IMR-90 (cell line): ENCODE measurements at regions not wholly inside any gene's neighbourhood (a gene's known extent, or its start where the extent isn't known, plus 50 kb on each side); places are given as distances from the start of the nearest gene placed in this dataset.

Experiments
- ATAC-seq: fragments of 200-7000 bp; cut with Tn5 transposase; 2 replicates; pipeline ENCODE4 v1.9.1; 2020; ENCODE audit warnings: low read depth, mild to moderate bottlenecking, moderate library complexity
- BruUV-seq: library from RNA; stranded (reverse); fragments of 400-500 nt; replicated peaks from 2 replicates; lab custom pipeline; 2021; lab: Mats Ljungman, UMichigan
- CTCF ChIA-PET: fragments of 300-600 bp; formaldehyde crosslinking; extraction: SDS; loops from one replicate; lab custom pipeline; 2021; ENCODE audit warnings: antibody characterized with exemption; lab: Yijun Ruan, JAX
- POLR2A ChIA-PET: fragments of 300-600 bp; sonication (Branson Sonifier 250); formaldehyde crosslinking; loops from one replicate; lab custom pipeline; 2022; ENCODE audit warnings: antibody characterized with exemption; ENCODE audit not compliant: unreplicated experiment; lab: Charles Lee
- DNase-seq: peaks from one replicate; pipeline ENCODE4 v3.0.0; 2013
- H2AFZ ChIP-seq: replicated peaks from 2 replicates; pipeline ENCODE3; 2013; ENCODE audit warnings: low read length, mild to moderate bottlenecking; ENCODE audit not compliant: poor library complexity
- H2AK5ac ChIP-seq: 2 replicates; pipeline ENCODE4 v1.6.1; 2013; ENCODE audit warnings: low read depth, low read length, inconsistent platforms
- H2AK9ac ChIP-seq: replicated peaks from 2 replicates; pipeline ENCODE3; 2013; ENCODE audit warnings: mild to moderate bottlenecking, low read depth, low read length, moderate library complexity; ENCODE audit not compliant: poor library complexity
- H2BK120ac ChIP-seq: 2 replicates; pipeline ENCODE4 v1.6.1; 2013; ENCODE audit warnings: low read depth, low read length, inconsistent platforms
- H2BK15ac ChIP-seq: 3 replicates; pipeline ENCODE4 v1.6.1; 2013; ENCODE audit warnings: low read depth, low read length, inconsistent platforms
- H2BK20ac ChIP-seq: 2 replicates; pipeline ENCODE4 v1.6.1; 2013; ENCODE audit warnings: low read depth, mild to moderate bottlenecking, inconsistent platforms, low read length, moderate library complexity
- H2BK5ac ChIP-seq: 2 replicates; pipeline ENCODE4 v1.6.1; 2013; ENCODE audit warnings: mild to moderate bottlenecking, low read depth, low read length, inconsistent platforms; ENCODE audit not compliant: poor library complexity, severe bottlenecking
- H3K14ac ChIP-seq: replicated peaks from 2 replicates; pipeline ENCODE4 v1.6.1; 2013; ENCODE audit warnings: low read depth, low read length, inconsistent platforms
- H3K18ac ChIP-seq: 2 replicates; pipeline ENCODE4 v1.6.1; 2013; ENCODE audit warnings: low read depth, low read length, control low read depth
- H3K23ac ChIP-seq: 2 replicates; pipeline ENCODE4 v1.6.1; 2013; ENCODE audit warnings: low read depth, low read length, inconsistent platforms
- H3K27ac ChIP-seq: 2 replicates; pipeline ENCODE4 v1.5.1; 2013; ENCODE audit warnings: mild to moderate bottlenecking, control low read depth, low read length; ENCODE audit not compliant: insufficient read depth
- H3K27me3 ChIP-seq: 2 replicates; pipeline ENCODE4 v1.6.1; 2013; ENCODE audit warnings: low read length; ENCODE audit not compliant: control insufficient read depth, insufficient read depth
- H3K36me3 ChIP-seq: 2 replicates; pipeline ENCODE4 v1.6.1; 2013; ENCODE audit warnings: low read length, mixed read lengths; ENCODE audit not compliant: control insufficient read depth, insufficient read depth
- H3K4ac ChIP-seq: 2 replicates; pipeline ENCODE4 v1.6.1; 2013; ENCODE audit warnings: low read depth, low read length, inconsistent platforms
- H3K4me1 ChIP-seq: 2 replicates; pipeline ENCODE4 v1.6.1; 2013; ENCODE audit warnings: low read length, mixed read lengths; ENCODE audit not compliant: control insufficient read depth, insufficient read depth
- H3K4me2 ChIP-seq: 2 replicates; pipeline ENCODE4 v1.6.1; 2013; ENCODE audit warnings: low read depth, mild to moderate bottlenecking, control low read depth, low read length, moderate library complexity
- H3K4me3 ChIP-seq: 2 replicates; pipeline ENCODE4 v1.5.1; 2013; ENCODE audit warnings: low read depth, mild to moderate bottlenecking, control low read depth, low read length, moderate library complexity; ENCODE audit not compliant: insufficient read depth
- H3K56ac ChIP-seq: 2 replicates; pipeline ENCODE4 v1.6.1; 2013; ENCODE audit warnings: low read length, inconsistent platforms; ENCODE audit not compliant: insufficient read depth; ENCODE audit errors: extremely low read depth
- H3K79me1 ChIP-seq, 2 experiments: 2 replicates each; pipeline ENCODE4 v1.6.1; 2013; ENCODE audit warnings: low read length in 2 of 2, inconsistent platforms in 1 of 2, low read depth in 1 of 2
- H3K9ac ChIP-seq: 2 replicates; pipeline ENCODE4 v1.6.1; 2013; ENCODE audit warnings: low read depth, low read length, control low read depth
- H3K9me1 ChIP-seq: 2 replicates; pipeline ENCODE4 v1.6.1; 2013; ENCODE audit warnings: low read length, inconsistent platforms; ENCODE audit not compliant: insufficient read depth
- H3K9me3 ChIP-seq: 2 replicates; pipeline ENCODE4 v1.6.1; 2013; ENCODE audit warnings: low read length; ENCODE audit not compliant: control insufficient read depth, insufficient read depth
- H4K20me1 ChIP-seq: 2 replicates; pipeline ENCODE4 v1.6.1; 2013; ENCODE audit warnings: low read length, inconsistent platforms; ENCODE audit not compliant: insufficient read depth
- H4K5ac ChIP-seq: 2 replicates; pipeline ENCODE4 v1.6.1; 2013; ENCODE audit warnings: mild to moderate bottlenecking, low read depth, low read length, control low read depth
- H4K8ac ChIP-seq, 2 experiments: 2 replicates each; pipeline ENCODE4 v1.6.1; 2013; ENCODE audit warnings: low read depth in 2 of 2, low read length in 2 of 2, control low read depth in 1 of 2, inconsistent platforms in 1 of 2
- H4K91ac ChIP-seq: 2 replicates; pipeline ENCODE4 v1.6.1; 2013; ENCODE audit warnings: low read depth, low read length, inconsistent platforms; ENCODE audit not compliant: insufficient read depth
- BHLHE40 ChIP-seq: fragments of 150-350 bp; IDR thresholded peaks from 2 replicates; pipeline ENCODE4 v1.6.1; 2016; ENCODE audit warnings: mild to moderate bottlenecking, low read depth, low read length
- CEBPB ChIP-seq: IDR thresholded peaks from 2 replicates; pipeline ENCODE4 v1.6.1; 2012; ENCODE audit warnings: low read depth, low read length, improper control_type of control experiment
- CHD1 ChIP-seq: IDR thresholded peaks from 2 replicates; pipeline ENCODE4 v1.6.1; 2012; ENCODE audit warnings: low read depth, low read length, improper control_type of control experiment
- CTCF ChIP-seq: conservative IDR thresholded peaks from 2 replicates; pipeline ENCODE4 v1.5.1; 2012; ENCODE audit warnings: mild to moderate bottlenecking, low read depth, low read length, improper control_type of control experiment
- ELK1 ChIP-seq: fragments of 150-350 bp; IDR thresholded peaks from 2 replicates; pipeline ENCODE4 v1.6.1; 2016; ENCODE audit warnings: low read depth, mild to moderate bottlenecking, low read length, moderate library complexity, borderline replicate concordance
- FOS ChIP-seq: fragments of 150-350 bp; IDR thresholded peaks from 2 replicates; pipeline ENCODE4 v1.6.1; 2016; ENCODE audit warnings: low read depth, low read length
- MAFK ChIP-seq: IDR thresholded peaks from 2 replicates; pipeline ENCODE4 v1.6.1; 2012; ENCODE audit warnings: low read depth, low read length, improper control_type of control experiment
- NFE2L2 ChIP-seq: fragments of 150-350 bp; IDR thresholded peaks from 2 replicates; pipeline ENCODE4 v1.6.1; 2016; ENCODE audit warnings: low read depth, mild to moderate bottlenecking, low read length
- RAD21 ChIP-seq: IDR thresholded peaks from 2 replicates; pipeline ENCODE4 v1.6.1; 2012; ENCODE audit warnings: low read length, improper control_type of control experiment
- RCOR1 ChIP-seq: IDR thresholded peaks from 2 replicates; pipeline ENCODE4 v1.6.1; 2012; ENCODE audit warnings: mild to moderate bottlenecking, low read length, improper control_type of control experiment; ENCODE audit not compliant: insufficient replicate concordance
- RFX5 ChIP-seq: IDR thresholded peaks from 2 replicates; pipeline ENCODE4 v1.8.0; 2012; ENCODE audit warnings: low read depth, mild to moderate bottlenecking, low read length, moderate library complexity
- USF2 ChIP-seq: fragments of 150-350 bp; IDR thresholded peaks from 2 replicates; pipeline ENCODE4 v1.6.1; 2017; ENCODE audit warnings: mild to moderate bottlenecking, antibody characterized with exemption, low read length, low read depth
- WGBS, 2 experiments: methylation state at CpG; one replicate each; pipeline versions ENCODE4 v1.1.5 to v1.1.7; 2013; ENCODE audit warnings: missing lambda C conversion rate in 2 of 2; ENCODE audit not compliant: insufficient read length in 1 of 2; ENCODE audit errors: extremely low coverage in 2 of 2; 5-methylcytosine and 5-hydroxymethylcytosine counted together
- dilution Hi-C: fragments of 300-500 bp; cut with HindIII; formaldehyde crosslinking; loops from one replicate; pipeline ENCODE4 v1.14.3; 2018; ENCODE audit warnings: low sequenced_read_pairs; ENCODE audit not compliant: unreplicated experiment
- in situ Hi-C: fragments of 300-500 bp; cut with MboI; formaldehyde crosslinking; loops from 3 replicates; pipeline ENCODE4 v1.14.3; 2019; ENCODE audit warnings: low sequenced_read_pairs, inconsistent platforms, mixed read lengths
- intact Hi-C: fragments of 100-400 bp; cut with micrococcal nuclease; formaldehyde crosslinking; loops from 2 replicates; pipeline ENCODE4 v1.10.0; 2022

- H3K79me1 ChIP-seq = no peaks in the 10 kb centered on the region
- H4K8ac ChIP-seq = no peak overlapping the region
- no peak overlapping the region for H3K4me3 ChIP-seq
- no peaks in the 10 kb centered on the region for H3K4me1 ChIP-seq
- no peak overlapping the region for H3K4me2 ChIP-seq
- no TSS peak for BruUV-seq
- no peak overlapping the region for H3K4ac ChIP-seq
- dilution Hi-C loops = no loop called here
- H2BK15ac ChIP-seq = no peak overlapping the region
- no peak overlapping the region for H2AK5ac ChIP-seq
- no peak overlapping the region for H3K9ac ChIP-seq
- in situ Hi-C loops = no loop called here
- H3K23ac ChIP-seq = no peak overlapping the region
- intact Hi-C loops = no loop called here
- no peak overlapping the region for H2BK20ac ChIP-seq
- H3K18ac ChIP-seq = no peak overlapping the region
- H4K20me1 ChIP-seq = no peaks in the 10 kb centered on the region
- no CpG with 5 or more reads among the region's 1 CpG for WGBS, 2 experiments
- no peak overlapping the region for H2BK5ac ChIP-seq
- CTCF ChIA-PET = no interaction called here
- H2AFZ ChIP-seq = no peak overlapping the region
- H3K56ac ChIP-seq = no peak overlapping the region
- POLR2A ChIA-PET = interaction anchor here (0.6 kb wide), 1 partner anchor 666 kb away, joined by 3 read pairs; no protein-coding TSS in a partner anchor
- peak; percentile 5 for DNase-seq
- ATAC-seq = no peak
- H3K27me3 ChIP-seq = no peaks in the 10 kb centered on the region
- no peak overlapping the region for H4K5ac ChIP-seq
- no peak overlapping the region for H3K27ac ChIP-seq
- H3K14ac ChIP-seq = no peak overlapping the region
- H3K36me3 ChIP-seq = no peaks in the 10 kb centered on the region
- H3K9me1 ChIP-seq = no peaks in the 10 kb centered on the region
- no peak overlapping the region for H4K91ac ChIP-seq
- TF ChIP-seq USF2 (no peak), CTCF (no peak), ELK1 (no peak), MAFK (no peak), NFE2L2 (no peak), CHD1 (no peak), RCOR1 (no peak), RFX5 (no peak), BHLHE40 (no peak), CEBPB (no peak), RAD21 (no peak), FOS (no peak)
- peaks cover 2% of the 10 kb centered on the region; the same call in 1 of the 2 replicates for H3K9me3 ChIP-seq
- H2BK120ac ChIP-seq = no peak overlapping the region
- H2AK9ac ChIP-seq = no peak overlapping the region
These were observed 1326.3 kb upstream of the GJE1 start for GRCh38 chr6:140806431-140806830.
